HG03571 (cell line): ENCODE measurements at regions not wholly inside any gene's neighbourhood (a gene's known extent, or its start where the extent isn't known, plus 50 kb on each side); places are given as distances from the start of the nearest gene placed in this dataset.
"Not testable (repeated sequence)": the region's sequence is repeated elsewhere in the genome, so short reads cannot be mapped to it uniquely, and the experiment has no call there.

ENCODE experiments used
- ATAC-seq: cut with Tn5 transposase; IDR thresholded peaks from one replicate; pipeline ENCODE4 v1.9.1; 2021; ENCODE audit not compliant: unreplicated experiment

DNA sequence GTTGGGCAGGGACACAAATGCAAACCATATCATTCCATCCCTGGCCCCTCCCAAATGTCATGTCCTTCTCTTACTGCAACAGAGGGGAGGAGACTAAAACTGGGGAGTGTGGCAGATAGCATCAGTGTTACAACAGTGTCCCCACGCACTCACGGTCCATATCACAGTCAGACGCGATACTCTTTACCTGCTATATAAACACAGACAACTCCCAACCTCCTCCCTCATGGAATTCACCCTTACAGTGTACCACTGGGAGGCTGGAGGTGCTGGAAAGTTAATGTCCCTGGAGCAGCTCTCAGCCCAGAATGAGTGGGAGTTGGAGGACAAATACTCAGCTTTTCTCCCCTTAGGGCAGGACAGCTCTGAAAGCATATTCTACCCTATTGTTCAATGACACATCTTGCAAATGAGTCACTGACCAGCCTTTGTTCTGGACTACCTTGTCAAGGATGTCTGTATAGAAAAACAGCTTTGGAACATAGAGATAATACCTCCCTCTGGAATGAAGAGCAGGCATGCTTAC, 445.9 kb downstream of the SETD4 start:
- no peak for ATAC-seq

DNA sequence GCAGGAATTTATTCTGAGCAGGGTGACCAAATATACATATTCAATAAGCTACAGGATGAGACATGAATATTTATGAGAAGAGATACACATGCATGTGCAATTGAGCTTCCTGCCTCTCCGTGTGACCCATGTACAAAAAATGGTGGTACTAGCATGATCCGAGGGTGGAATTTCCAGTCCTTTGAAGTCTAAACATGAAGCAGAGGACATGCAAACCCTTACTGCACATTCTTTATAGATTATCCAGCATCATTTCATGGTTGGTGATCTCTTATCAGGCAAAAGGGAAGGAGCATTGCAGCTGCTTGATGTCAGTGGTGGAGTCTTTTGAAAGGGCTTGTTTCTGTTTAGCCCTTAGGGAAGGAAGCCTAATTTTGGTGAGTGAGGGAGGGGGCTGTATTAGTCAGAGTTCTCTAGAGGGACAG, 448.6 kb downstream of the SETD4 start:
- no peak for ATAC-seq

DNA sequence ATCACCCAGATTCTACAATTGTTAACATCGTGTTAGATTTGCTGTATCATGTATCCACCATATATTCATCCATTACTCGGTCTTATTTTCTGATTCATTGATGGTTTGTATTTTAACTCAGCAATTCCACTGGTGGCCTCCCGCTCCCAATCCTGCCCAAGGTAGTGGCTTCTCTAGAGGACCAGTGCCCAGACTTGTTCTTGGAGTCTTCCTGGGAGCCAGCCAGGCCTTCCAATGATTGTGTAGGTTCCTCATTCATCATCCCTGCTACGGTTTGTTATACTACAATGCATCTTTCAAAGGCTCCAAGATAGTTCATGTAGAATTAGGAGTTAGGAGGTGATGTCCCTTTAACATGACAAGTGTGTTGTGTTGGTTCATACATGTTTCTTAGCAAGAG, 451.1 kb downstream of the SETD4 start:
- no peak for ATAC-seq

DNA sequence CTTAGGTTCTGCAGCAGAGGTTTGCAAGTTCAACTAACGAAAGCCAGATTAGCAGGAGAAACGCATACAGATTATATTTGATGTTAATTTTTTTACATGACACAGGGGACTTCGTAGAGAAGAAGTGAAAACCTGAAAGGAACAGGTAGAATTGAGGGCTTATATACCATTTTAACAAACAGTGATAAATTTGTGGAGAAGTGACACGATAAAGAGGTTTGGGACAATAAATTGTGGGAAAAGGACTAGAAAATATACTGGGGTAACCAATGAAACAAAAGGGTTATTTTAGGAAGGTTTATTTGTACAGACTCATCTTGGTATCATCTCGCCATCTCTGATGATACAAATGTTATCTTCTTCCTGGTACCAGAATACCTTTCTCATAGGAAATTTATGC, 452.9 kb downstream of the SETD4 start:
- ATAC-seq: no peak

DNA sequence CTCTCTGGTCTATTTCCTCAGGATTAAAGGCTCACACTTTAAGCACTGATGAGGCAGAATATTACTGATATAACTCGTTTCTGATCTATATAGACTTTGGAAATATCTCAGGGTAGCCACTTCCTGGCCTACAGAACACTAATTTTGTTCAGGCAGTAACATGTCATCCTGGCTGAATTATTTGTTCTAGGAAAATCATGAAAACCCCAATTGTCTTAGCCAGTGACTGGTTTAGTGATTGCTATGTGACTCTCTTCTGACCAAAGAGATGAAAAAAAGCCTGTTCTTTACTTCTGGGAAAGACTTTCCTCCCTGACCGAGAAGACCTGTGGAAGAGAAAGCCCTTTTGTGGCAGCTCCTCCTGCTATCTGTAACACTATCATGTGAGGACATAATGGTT, 453.7 kb downstream of the SETD4 start:
- ATAC-seq: no peak

DNA sequence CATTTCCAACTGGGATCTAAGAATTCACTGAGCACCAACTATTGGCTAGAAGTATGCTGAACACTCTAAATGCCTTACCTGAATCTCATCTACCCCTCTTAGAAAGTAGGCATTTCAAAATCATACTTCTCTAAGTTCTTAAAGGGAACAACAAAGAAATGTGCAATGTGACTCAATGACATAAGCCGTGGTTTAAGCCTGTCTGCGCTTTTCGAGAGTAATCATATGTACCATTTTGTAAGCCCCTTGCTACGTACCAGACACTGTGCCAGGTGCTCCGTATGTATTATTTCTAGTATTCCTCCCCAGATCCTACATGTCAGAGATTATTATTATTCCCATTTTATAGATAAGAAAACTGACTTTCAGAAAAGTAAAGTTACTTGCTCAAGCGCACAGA, 454.2 kb downstream of the SETD4 start:
- no peak for ATAC-seq

DNA sequence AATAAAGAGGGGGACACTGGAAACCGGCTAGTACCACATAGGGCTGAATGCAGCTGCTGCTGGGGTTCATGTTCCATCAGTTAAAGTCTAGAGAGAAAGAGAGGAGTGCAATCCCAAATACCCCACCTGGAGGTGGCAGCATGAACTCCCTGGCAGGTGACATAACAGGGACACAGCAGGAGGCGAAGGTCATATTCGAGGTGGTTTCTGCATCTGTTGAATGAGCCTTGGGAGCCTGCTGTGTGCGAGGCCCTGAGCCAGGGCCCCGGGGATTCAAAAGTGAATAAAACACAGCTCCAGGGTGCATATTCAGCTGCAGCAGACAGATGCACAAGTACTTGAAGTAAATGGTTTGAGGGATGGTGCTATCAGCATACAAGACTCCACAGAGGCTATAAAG, 456.8 kb downstream of the SETD4 start:
- ATAC-seq: no peak

DNA sequence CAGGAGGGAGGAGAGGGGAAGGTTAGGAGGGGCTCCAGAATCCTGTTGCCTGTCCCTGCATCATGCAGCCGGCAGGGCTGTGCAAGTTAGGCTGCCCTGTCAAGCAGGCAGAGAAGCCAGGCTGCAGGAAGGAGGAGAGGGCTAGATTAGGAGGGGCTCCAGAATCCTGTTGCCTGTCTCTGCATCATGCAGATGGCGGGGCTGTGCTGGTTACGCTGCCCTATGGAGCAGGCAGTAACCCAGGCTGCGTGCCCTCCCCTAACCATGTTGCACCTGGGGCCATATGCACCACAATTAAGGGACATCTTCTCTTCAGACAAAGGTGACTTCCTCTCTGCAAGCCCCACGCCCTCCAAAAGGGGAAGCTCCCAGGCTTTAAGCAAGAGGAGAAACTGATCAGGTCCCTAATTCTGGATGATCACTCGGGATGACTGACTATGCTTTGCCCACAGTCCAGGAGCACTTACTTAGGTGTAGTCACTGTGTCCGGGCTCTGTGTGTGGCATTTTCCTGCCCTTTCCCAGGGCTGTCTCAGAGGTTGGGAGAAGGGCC, 457.4 kb downstream of the SETD4 start:
- ATAC-seq: no peak

DNA sequence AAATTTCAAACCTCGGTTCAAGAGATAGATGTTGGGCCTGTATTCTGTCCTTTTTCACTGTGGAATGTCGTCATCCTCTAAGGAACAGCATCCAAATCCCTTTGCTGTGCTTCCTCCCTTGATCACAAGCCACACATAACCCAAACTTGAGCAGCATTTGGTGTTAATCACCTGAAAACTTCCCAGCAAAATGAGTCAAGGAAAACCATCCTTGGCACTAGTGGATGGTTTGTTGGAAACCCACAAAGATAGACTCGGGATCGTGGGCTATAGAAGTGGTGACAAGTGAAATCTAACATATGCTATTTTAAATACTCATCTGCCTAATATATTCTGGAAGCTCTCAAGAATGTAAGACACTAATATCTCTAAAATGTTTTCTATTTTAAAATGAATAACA, 459.1 kb downstream of the SETD4 start:
- no peak for ATAC-seq

DNA sequence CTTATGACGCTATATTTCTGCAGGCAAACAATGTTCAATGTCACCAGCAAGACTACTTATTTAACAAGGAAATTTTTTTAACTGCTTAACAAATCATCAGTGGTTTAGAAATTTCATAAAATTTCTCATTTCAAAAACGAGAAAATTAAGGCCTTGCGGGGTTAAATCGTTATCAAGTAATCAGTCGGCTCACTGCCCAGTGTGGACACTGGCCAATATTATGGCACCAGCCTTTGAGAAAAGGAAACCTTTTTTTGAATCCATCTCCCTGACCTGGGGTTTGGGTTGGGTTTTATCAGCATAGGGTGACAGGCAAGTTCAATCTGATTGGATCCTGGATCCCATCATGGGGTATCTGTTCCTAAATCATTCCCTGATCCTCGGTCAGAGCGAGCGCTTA, 461.2 kb downstream of the SETD4 start:
- ATAC-seq: no peak

DNA sequence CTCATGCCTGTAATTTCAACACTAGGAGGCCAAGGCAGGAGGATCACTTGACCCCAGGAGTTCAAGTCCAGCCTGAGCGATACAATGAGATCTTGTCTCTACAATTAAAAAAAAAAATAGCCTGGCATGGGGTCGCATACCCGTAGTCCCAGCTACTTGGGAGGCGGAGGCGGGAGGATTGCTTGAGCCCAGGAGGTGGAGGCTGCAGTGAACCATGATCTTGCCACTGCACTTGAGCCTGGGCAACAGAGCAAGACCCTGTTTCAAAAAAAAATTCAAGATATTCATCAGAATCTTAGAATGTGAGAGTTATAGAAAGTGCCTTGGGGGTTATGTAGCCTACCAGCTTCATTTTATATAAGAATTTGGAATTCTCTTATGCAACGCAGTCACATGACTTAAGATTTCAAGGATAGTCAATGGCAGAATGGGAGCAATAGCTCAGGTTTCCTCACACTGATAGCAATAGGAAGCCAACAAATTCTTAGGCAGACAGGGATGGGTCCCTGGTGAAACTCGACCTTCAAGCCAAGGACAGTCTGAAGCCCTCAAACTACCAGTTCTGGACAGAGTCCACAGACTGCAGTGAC, 462.5 kb downstream of the SETD4 start:
- ATAC-seq: no peak

DNA sequence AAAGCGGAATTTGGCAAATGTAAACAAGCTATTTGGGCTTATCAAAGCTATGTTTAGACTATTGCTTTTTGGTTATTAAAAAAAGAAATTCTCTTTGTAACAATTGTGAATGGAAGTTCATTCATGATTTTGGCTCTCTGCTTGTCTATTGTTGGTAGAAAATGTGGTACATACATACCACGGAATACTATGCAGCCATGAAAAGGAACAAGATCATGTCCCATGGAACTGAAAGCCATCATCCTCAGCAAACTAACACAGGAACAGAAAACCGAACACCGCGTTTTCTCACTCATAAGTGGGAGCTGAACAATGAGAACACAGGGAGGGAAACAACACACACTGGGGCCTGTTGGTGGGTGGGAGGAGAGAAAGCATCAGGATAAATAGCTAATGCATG, 465.4 kb downstream of the SETD4 start:
- ATAC-seq: no peak

DNA sequence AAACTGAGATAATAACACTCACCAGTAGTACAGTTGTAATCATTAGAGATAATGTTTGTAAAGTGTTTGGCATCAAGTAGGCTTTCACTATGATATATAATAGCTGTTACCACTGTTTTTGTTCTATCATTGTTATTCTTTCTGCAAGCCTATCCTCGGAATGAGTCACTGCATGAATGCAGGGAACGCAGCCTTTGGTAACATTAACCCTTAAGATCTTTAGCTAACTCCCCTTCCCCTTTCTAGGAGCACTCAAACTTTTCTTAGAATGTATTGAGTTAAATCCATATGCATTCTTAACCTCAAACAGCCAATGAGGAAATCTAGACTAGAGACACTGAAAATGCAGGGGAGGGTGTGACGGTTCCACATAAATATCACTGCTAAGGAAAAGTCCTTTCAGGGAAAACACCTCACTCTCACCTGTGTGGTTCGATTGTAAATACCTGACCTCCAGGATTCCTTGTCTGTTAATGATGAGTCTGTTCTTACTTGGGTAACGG, 467.3 kb downstream of the SETD4 start:
- ATAC-seq: no peak

DNA sequence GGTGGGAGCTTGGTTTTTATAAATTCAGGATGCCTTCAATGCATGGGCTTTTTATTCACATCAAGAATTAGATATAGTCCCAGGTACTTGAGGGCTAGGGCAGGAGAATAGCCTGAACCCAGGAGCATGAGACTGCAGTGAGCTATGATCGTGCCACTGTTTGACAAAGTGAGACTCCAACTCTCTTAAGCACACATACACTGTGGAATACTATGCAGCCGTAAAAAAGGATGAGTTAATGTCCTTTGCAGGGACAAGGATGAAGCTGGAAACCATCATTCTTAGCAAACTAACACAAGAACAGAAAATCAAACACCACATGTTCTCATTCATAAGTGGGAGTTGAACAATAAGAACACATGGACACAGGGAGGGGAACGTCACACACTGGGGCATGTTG, 470.0 kb downstream of the SETD4 start:
- ATAC-seq: not testable (repeated sequence)

DNA sequence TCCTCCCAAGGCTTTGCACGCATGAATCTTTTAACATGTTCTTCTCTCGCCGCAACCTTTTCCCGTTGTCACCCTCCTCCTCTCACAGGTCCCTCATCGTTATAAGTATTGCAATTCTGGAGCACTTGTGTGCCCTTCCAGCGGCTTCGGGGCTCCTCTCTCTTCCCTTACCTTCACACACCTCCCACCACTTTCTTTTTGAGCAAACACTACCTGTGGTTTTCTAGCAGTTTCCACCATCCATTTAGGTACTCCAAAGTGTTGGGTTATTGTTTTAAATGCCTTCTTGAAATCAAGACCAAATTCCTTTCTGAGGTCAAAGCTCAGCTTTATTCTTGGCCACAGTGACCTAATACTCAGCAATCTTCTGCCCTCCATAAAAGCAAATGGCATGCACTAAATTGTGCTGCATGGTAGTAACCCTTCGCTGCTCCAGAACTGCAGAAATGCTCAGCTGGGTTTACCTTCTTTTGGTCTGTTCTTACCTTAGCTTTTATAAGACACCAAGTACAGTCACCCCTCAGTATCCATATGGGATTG, 472.4 kb downstream of the SETD4 start:
- no peak for ATAC-seq

DNA sequence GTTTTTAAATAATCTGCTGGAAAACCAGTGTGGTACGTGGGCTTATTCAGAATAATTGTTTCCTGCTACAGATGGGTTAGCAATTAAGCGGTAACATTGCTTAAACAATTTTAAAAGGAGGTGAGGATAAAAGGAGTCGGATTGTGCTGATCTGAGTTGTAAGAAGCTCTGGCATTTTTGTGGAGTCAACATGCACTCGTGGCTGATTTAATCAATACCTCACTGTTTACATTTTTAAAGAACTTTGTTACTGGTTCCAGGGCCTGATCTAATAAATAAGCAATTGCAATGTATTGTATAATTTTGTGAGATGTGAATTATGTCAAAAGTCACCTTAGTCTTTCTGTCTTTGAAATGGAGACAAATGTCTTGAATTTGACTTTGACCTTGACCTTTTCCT, 474.0 kb downstream of the SETD4 start:
- ATAC-seq: no peak

DNA sequence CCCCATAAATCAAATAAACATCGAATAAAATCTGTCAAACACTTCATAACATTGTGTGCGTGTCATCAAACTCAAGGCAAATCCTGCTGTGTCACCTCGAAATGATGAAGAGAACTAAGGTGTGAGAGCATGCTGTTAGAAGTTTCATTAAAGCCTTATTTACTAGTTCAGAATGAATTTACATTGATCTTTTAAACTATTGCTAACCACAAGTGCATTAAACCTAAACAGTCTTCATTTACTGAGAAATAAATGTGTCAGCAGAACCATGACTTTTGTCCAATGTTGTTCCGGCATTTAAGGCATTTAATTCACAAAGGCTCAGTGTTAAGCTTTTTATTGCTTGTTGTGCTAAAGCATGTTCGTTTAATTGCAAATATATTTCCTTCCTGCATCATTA, 474.4 kb downstream of the SETD4 start:
- ATAC-seq: no peak

DNA sequence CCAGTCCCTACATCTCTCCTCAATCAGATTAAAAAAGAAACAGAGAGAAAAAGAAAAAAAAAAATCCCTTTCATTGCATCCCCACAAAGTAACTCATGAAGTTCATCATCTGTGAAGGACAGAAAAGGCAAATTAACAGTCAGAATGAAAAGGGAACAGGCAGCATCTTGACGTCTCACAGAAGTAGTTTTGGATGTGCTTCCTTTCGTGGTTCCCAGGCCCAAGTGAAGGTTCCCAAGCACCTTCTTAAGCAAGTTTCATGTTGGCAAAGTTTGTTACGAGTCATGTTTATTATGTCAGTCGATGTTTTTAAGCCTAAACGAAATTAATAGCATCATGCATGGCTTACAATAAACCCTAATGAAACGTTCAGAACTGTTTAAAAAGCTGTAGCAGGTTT, 475.2 kb downstream of the SETD4 start:
- ATAC-seq: no peak

DNA sequence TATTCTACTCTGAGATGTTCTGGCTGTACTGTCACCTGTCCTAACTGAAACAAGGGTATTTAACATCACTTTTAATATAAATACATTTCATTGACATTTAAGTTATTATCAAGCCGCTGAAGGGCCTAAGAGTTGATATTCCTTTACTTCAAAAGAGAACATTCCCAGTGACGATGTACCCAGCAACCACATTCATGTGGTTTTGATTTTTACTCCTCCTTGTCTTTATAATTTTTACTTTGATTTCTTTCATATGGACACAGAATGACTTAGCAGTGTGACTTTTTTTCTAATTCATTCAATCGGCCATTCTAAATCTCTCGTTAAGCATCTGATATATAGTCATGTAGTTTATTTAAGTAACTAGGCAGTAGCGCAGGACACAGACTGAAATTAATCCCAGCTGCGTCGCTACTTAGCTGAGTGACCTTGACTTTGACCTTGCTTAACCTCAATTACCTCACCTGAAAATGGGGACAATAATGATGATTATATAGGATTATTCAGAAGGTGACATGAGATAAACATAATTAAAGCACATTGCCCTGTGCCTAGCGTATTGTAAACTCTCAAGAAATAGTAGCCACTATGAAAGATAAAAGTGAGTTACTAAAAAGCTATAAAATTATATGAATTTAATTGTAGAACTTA, 476.6 kb downstream of the SETD4 start:
- ATAC-seq: no peak

DNA sequence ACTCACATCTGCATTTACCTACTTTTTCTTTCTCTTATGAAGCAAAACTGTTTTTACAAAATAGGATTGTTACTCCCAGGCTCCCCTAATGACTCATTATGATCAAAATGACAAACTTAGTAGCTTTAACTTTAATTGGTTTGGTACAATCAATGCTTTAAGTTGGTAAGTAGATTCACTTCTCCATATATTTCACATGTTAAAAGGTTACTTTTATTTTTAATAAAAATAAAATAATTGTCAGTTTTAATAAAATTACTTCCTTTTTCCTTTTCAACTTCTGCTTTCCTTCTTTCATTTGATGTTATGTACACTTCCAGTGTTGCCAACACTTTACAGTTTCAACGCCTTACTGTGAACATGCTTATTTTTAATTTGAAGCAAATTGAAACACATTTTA, 477.6 kb downstream of the SETD4 start:
- ATAC-seq: no peak

DNA sequence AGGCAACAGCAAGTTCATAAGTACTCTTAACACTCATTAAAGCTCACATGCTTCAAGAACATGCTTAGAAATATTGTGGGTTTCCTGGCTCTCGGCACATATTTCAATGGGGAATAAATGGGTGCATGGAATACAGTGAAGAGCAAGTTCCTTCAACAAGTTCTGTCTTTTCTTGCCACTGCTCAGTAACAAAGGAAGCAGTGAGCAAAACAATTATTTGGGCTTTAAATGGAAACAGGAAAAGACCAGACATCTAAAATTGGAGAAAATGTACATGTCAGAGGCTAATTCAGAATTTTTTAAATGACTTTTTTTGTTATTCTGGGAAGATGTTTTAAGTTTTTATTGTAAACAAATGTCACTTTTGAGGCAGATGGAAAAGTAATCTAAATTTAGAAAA, 478.7 kb downstream of the SETD4 start:
- no peak for ATAC-seq
